ENCODE measurements at regions not wholly inside any gene's neighbourhood (a gene's known extent, or its start where the extent isn't known, plus 50 kb on each side); places are given as distances from the start of the nearest gene placed in this dataset.

DNA sequence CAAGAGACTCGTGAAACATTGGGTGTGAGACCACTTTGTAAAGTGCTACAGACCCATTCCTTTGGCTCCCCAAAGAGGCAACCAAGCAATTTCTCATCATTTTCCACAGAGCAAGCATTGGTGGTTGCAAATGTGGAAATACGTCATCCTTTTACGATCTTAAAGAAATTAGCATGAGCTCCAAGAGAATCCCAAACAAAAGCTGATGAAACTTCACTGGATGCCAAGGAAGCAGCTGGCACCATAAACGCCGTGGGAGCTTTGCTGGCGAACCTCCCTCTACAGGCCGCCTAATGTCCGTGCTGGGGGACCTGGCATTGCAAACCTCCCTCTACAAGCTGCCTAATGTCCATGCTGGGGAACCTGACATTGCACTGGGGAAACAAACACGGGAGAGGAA, 432.4 kb downstream of the ACTL7B start:
- Mint-ChIP-seq H3K27ac (no peak overlapping the region), H3K4me3 (no peak overlapping the region), H3K9me3 (peaks cover 4% of the 10 kb centered on the region), H3K36me3 (ENCODE audit: low read depth) (no peaks in the 10 kb centered on the region), H3K27me3 (no peaks in the 10 kb centered on the region), H3K4me1 (no peaks in the 10 kb centered on the region)
- ATAC-seq (replicated peaks): no peak

DNA sequence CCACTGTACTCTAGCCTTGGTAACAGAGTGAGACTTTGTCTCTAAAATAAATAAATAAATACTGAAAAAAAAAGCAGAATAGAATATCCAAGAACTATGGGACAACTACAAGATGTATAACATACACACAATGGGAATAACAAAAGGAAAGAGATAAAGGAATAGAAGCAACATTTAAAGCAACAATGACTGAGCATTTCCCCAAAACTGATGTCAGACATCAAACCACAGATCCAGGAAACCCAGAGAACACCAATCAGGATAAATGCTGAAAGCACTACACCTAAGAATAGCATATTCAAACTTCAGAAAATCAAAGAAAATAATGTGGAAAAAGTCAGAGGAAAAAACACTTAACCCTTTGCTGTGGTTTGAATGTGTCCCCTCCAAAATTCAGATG, 436.4 kb downstream of the ACTL7B start:
- H3K4me3 Mint-ChIP-seq: no peak overlapping the region
- H3K9me3 Mint-ChIP-seq: peaks cover 7% of the 10 kb centered on the region
- H3K27me3 Mint-ChIP-seq: no peaks in the 10 kb centered on the region
- no peak overlapping the region for H3K27ac Mint-ChIP-seq
- no peaks in the 10 kb centered on the region for H3K4me1 Mint-ChIP-seq
- no peaks in the 10 kb centered on the region for H3K36me3 Mint-ChIP-seq (ENCODE audit: low read depth)
- ATAC-seq (replicated peaks): no peak

DNA sequence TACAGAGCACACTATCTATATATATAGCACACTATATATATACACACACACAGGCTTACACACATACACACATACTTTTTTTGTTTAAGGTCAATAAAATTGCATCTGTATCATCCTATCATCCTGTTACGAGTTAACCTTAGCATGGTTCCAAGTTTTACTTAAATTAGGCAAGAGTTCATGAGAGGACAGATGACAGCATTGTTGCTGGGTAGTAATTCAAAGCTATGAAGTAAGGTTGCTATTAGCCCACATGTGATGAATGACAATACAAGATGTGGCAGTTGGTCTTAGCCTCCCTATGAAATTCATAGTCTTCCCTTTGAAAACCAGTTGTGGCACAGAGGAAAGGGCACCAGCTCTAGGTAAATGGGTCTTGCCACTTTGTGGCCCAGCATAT, 438.1 kb downstream of the ACTL7B start:
- Mint-ChIP-seq H3K4me3 (no peak overlapping the region), H3K27me3 (no peaks in the 10 kb centered on the region), H3K27ac (no peak overlapping the region), H3K36me3 (ENCODE audit: low read depth) (no peaks in the 10 kb centered on the region), H3K4me1 (no peaks in the 10 kb centered on the region), H3K9me3 (peaks cover 7% of the 10 kb centered on the region)
- no peak for ATAC-seq (replicated peaks)

DNA sequence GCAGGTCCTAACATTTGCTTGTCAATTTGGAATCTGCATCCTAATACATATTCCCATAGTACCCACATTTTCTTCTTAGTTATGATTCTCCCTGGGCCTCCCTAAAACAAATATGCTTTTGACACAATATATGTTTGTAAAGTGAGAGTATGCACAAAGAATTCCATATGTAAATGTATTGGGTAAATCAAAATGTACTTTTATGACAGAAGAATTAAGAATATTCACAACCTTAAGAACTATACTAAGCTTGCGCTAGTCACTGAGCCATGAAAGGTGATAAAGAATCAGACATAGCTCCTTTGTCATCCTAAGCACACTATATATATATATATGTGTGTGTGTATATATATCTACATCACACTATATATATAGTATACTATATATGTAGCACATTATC, 438.5 kb downstream of the ACTL7B start:
- H3K27me3 Mint-ChIP-seq: no peaks in the 10 kb centered on the region
- H3K4me3 Mint-ChIP-seq: no peak overlapping the region
- H3K9me3 Mint-ChIP-seq: peaks cover 7% of the 10 kb centered on the region
- no peaks in the 10 kb centered on the region for H3K36me3 Mint-ChIP-seq (ENCODE audit: low read depth)
- ATAC-seq (replicated peaks): no peak
- no peaks in the 10 kb centered on the region for H3K4me1 Mint-ChIP-seq
- no peak overlapping the region for H3K27ac Mint-ChIP-seq

DNA sequence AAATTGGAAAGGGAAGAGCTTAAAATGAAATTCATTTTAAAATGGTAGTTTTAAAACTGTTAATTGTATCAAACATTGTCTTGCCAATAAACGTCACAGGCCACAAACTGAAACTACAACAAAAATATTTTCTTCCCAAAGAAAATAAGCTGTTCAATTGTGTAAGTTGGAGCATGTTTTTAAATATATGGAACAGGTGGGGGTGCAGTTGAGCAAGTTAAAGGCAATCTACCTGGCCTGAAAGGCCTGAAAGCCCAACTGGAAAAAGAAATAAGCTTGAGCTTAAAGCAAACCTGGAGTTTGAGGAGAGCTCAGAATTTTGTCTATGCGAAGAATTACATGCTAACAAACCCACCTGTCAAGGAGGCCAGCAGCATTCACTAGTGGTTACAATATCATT, 439.5 kb downstream of the ACTL7B start:
- no peaks in the 10 kb centered on the region for H3K36me3 Mint-ChIP-seq (ENCODE audit: low read depth)
- H3K4me1 Mint-ChIP-seq: no peaks in the 10 kb centered on the region
- H3K4me3 Mint-ChIP-seq: no peak overlapping the region
- no peaks in the 10 kb centered on the region for H3K27me3 Mint-ChIP-seq
- H3K27ac Mint-ChIP-seq: no peak overlapping the region
- no peak for ATAC-seq (replicated peaks)
- H3K9me3 Mint-ChIP-seq: peaks cover 7% of the 10 kb centered on the region

DNA sequence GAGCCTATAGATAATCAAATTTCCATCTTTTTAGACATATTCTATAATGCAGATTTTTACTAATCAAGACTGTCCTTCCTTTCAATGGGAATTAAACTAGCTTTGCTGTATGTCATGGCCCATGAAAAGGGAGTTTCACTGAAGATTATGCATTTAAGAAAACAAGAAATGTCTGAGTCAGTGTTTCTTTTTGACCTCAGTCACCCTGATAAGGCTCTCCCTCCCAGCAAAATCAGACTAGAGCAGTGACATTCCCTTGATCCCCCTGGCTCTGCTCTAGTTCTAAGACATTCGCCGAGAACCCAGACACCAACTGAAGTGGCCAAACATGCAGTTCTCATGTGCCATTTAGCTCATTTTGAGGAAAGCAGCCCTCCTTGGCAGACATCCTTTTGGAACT, 442.0 kb downstream of the ACTL7B start:
- H3K36me3 Mint-ChIP-seq (ENCODE audit: low read depth): no peaks in the 10 kb centered on the region
- no peak for ATAC-seq (replicated peaks)
- H3K4me1 Mint-ChIP-seq: no peaks in the 10 kb centered on the region
- H3K27me3 Mint-ChIP-seq: no peaks in the 10 kb centered on the region
- no peak overlapping the region for H3K27ac Mint-ChIP-seq
- H3K4me3 Mint-ChIP-seq: no peak overlapping the region
- peaks cover 8% of the 10 kb centered on the region for H3K9me3 Mint-ChIP-seq

DNA sequence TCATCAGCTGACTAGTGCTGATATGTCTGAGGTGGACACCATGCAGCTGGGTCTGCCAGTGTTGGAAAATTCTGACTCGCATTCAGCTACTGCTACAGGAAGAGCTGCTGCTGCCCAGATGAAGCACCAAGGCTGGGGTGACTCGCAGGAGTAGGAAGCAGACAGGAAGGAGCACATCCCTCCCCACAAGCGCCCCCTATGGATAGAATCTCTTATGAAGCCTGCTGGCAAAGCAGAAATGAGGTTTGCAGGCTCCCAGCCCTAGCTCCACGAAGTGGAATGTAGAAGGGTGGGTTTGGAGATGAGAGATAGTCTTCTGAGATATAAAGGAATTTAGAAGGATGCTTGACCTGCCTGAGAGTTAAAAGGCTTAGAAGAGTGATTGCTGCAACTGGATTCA, 443.0 kb downstream of the ACTL7B start:
- ATAC-seq (replicated peaks): no peak
- H3K4me1 Mint-ChIP-seq: no peaks in the 10 kb centered on the region
- peaks cover 8% of the 10 kb centered on the region for H3K9me3 Mint-ChIP-seq
- no peak overlapping the region for H3K27ac Mint-ChIP-seq
- H3K27me3 Mint-ChIP-seq: no peaks in the 10 kb centered on the region
- H3K36me3 Mint-ChIP-seq (ENCODE audit: low read depth): no peaks in the 10 kb centered on the region
- H3K4me3 Mint-ChIP-seq: no peak overlapping the region

DNA sequence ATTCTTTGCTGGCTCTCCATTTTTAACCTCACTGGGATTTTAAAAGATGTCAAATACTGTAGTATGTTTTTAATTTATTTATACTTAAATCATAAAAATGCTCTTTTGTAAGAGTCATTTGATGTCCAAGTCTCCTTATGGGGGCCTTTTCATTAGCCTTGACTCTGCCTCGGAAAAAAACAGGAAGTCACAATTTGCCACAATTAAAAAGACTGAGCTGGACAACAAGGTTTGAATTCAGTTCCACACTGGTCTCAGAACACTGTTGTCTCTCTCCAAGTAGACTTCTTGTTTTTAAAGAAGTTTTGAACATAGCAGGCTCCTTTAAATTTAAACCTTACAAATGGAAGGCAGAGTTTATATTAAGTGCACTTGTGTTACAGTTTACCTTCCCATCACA, 444.2 kb downstream of the ACTL7B start:
- no peak overlapping the region for H3K4me3 Mint-ChIP-seq
- no peaks in the 10 kb centered on the region for H3K4me1 Mint-ChIP-seq
- ATAC-seq (replicated peaks): no peak
- H3K36me3 Mint-ChIP-seq (ENCODE audit: low read depth): no peaks in the 10 kb centered on the region
- H3K27ac Mint-ChIP-seq: no peak overlapping the region
- H3K27me3 Mint-ChIP-seq: no peaks in the 10 kb centered on the region
- peaks cover 8% of the 10 kb centered on the region for H3K9me3 Mint-ChIP-seq

DNA sequence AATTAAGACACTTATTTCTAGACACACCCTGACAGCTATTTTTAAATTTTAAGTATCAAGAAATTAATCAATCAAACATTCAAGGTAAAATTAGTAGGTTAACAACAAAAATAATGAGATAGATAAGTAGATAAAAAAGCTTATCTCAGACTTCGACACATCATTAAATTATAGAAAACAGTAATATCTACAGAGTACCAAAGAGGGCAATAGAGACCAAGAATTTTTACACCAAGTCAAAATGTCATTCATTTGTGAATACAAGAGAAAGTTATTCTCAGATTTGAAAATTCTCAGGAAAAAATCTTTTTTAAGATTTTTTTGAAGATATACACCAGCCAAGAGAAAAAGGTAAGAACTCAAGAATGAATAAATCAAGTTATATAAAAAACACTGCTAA, 445.6 kb downstream of the ACTL7B start:
- no peak overlapping the region for H3K4me3 Mint-ChIP-seq
- ATAC-seq (replicated peaks): no peak
- H3K4me1 Mint-ChIP-seq: no peaks in the 10 kb centered on the region
- H3K9me3 Mint-ChIP-seq: peaks cover 10% of the 10 kb centered on the region
- no peaks in the 10 kb centered on the region for H3K36me3 Mint-ChIP-seq (ENCODE audit: low read depth)
- H3K27me3 Mint-ChIP-seq: no peaks in the 10 kb centered on the region
- H3K27ac Mint-ChIP-seq: no peak overlapping the region

DNA sequence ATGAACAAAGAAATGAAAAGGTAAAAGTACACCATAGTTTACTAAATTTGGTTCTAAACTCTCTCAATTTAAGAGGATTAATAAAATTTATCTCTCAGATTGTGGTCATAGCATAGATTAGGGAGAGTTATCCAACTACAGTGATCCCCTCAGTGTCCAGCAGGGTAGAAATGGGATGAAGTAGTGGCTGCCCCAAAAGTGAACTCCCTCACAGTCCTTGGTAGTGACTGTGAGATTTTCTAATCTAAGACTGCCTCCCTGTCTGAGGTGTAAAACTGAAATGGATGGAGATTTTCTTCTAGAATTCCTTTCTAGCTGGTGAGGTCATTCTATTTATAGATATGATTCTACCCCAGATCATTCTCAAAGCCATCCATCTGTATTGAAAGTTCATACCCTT, 455.5 kb downstream of the ACTL7B start:
- Mint-ChIP-seq H3K9me3 (peaks cover 5% of the 10 kb centered on the region), H3K36me3 (ENCODE audit: low read depth) (no peaks in the 10 kb centered on the region)

DNA sequence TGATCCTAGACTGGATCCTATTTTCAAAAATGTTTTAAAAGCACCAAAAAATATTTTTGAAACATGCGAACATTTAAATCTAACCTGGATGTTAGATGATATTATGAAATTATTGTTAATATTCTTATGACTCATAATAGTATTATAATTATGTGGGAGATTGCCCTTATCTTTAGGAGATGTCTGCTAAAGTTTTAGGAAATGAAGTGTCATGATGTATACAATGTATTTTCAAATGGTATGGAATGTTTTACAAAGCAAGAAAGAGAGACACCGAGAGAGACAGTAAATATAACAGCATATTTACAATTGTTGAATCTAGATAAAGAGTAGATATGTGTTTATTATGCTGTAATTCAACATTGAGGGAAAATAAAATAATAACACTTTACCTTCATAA, 455.9 kb downstream of the ACTL7B start:
- H3K36me3 Mint-ChIP-seq (ENCODE audit: low read depth): no peaks in the 10 kb centered on the region
- H3K27me3 Mint-ChIP-seq: no peaks in the 10 kb centered on the region
- H3K4me1 Mint-ChIP-seq: no peaks in the 10 kb centered on the region
- ATAC-seq (replicated peaks): no peak
- no peak overlapping the region for H3K4me3 Mint-ChIP-seq
- H3K27ac Mint-ChIP-seq: no peak overlapping the region
- H3K9me3 Mint-ChIP-seq: peaks cover 5% of the 10 kb centered on the region

More for the DNA sequence above, 455.5 kb downstream of the ACTL7B start:
- Mint-ChIP-seq H3K4me1 (no peaks in the 10 kb centered on the region), H3K4me3 (no peak overlapping the region), H3K27ac (no peak overlapping the region), H3K27me3 (no peaks in the 10 kb centered on the region)
- ATAC-seq (replicated peaks): no peak

DNA sequence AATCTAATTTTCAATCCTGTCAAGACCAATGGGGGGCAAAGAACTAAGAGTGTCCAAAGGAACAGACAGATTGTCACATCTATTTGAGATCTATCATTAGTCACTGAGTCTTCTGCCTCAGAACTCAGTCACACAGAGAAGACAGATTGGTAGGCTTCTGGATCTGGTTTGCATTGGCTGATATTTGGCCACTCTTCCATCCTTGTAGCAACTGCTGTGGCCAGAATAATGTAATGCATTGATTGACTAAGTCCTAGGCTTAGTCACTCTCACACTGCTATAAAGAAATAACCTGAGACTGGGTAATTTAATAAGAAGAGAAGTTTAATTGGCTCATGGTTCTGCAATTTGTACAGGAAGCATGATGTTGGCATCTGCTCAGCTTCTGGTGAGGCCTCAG, 458.5 kb downstream of the ACTL7B start:
- no peaks in the 10 kb centered on the region for H3K4me1 Mint-ChIP-seq
- H3K9me3 Mint-ChIP-seq: no peaks in the 10 kb centered on the region
- H3K27ac Mint-ChIP-seq: no peak overlapping the region
- no peaks in the 10 kb centered on the region for H3K27me3 Mint-ChIP-seq
- no peaks in the 10 kb centered on the region for H3K36me3 Mint-ChIP-seq (ENCODE audit: low read depth)
- no peak for ATAC-seq (replicated peaks)
- H3K4me3 Mint-ChIP-seq: no peak overlapping the region

DNA sequence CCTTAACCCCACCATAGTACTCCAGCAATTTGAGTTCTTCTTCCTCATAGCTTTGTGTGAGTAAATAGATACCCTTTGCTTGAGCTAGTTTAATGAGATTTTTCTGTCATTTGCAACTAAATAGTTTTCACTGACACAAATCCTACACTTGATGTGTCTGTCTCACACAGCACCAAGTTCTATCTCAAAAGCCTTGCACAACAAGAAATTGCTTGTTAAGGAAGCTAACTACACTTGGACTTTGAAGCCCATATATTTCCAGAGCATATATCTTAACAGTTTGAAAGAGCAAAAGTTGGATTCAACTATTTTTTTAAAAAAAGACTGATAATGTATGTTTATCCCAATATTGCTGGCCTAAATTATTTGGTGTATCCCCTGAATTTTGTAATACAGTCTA, 459.2 kb downstream of the ACTL7B start:
- ATAC-seq (replicated peaks): no peak
- Mint-ChIP-seq H3K9me3 (no peaks in the 10 kb centered on the region), H3K4me1 (no peaks in the 10 kb centered on the region), H3K27me3 (no peaks in the 10 kb centered on the region), H3K36me3 (ENCODE audit: low read depth) (no peaks in the 10 kb centered on the region), H3K27ac (no peak overlapping the region), H3K4me3 (no peak overlapping the region)

DNA sequence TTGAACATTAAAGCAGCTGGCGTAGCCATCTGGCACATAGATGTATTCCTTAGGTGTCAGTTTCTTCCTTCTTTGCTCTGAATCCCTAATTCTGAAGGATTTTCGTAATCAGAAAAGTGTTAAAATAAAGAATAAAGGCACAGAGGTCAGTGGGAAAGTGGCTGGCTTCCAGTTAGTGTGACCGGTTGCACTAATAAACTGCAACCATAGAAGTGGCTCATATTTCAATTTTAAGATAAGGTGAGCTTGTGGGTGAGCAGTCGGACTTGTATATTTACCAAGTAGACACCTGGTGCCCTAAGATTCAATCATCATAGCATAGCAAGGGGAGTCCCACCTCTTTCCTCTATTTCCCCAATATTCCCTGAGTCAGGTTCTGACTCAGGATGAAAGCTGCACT, 459.6 kb downstream of the ACTL7B start:
- Mint-ChIP-seq H3K27ac (no peak overlapping the region), H3K36me3 (ENCODE audit: low read depth) (no peaks in the 10 kb centered on the region), H3K9me3 (no peaks in the 10 kb centered on the region), H3K27me3 (no peaks in the 10 kb centered on the region), H3K4me1 (no peaks in the 10 kb centered on the region), H3K4me3 (no peak overlapping the region)
- ATAC-seq (replicated peaks): no peak

DNA sequence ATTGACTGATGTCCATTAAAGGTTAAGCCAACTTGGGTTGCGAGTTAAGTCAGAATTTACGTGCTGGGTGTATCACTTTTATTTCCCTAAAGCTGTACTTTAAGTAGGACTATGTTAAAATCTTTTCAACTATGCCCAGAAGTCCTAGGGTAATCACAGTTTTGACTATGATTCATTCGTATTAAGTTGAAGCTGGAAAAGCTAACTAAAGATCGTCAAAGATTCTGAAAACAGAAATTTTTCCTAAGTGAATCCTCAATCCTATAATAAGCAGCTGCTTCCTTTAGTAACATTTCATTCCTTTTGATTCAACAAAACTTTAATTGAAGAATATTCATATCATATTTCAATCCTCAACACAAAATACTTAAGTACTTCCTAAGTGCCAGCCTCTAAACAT, 460.4 kb downstream of the ACTL7B start:
- Mint-ChIP-seq H3K9me3 (no peaks in the 10 kb centered on the region), H3K27ac (no peak overlapping the region), H3K4me3 (no peak overlapping the region), H3K27me3 (no peaks in the 10 kb centered on the region), H3K4me1 (no peaks in the 10 kb centered on the region), H3K36me3 (ENCODE audit: low read depth) (no peaks in the 10 kb centered on the region)
- ATAC-seq (replicated peaks): no peak

DNA sequence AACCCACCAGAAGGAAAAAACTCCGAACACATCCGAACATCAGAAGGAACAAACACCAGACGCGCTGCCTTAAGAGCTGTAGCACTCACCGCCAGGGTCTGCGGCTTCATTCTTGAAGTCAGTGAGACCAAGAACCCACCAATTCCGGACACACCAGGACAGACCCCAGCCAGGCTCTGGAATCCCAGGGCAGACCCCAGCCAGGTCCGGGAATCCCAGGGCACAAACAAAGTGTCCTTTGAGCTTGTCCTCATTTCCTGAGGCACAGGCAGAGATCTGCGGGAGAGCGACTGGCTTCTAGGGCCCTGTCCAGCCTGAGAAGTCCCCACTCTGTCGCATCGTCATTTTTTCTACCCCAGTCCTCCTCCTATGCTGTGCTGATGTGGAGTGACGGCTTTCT, 461.1 kb downstream of the ACTL7B start:
- no peaks in the 10 kb centered on the region for H3K9me3 Mint-ChIP-seq
- no peak for ATAC-seq (replicated peaks)
- H3K4me1 Mint-ChIP-seq: no peaks in the 10 kb centered on the region
- H3K4me3 Mint-ChIP-seq: no peak overlapping the region
- H3K36me3 Mint-ChIP-seq (ENCODE audit: low read depth): no peaks in the 10 kb centered on the region
- H3K27ac Mint-ChIP-seq: no peak overlapping the region
- no peaks in the 10 kb centered on the region for H3K27me3 Mint-ChIP-seq
